Neutrophil (primary cell): ENCODE measurements at regions not wholly inside any gene's neighbourhood (a gene's known extent, or its start where the extent isn't known, plus 50 kb on each side); places are given as distances from the start of the nearest gene placed in this dataset.

Source experiments
- H3K27ac ChIP-seq: fragments of 200-600 bp; sonication (generic); 2 replicates; pipeline ENCODE4 v1.5.1; 2016; ENCODE audit warnings: mild to moderate bottlenecking, moderate library complexity
- H3K27me3 ChIP-seq: fragments of 200-600 bp; sonication (generic); 2 replicates; pipeline ENCODE4 v1.6.0; 2016; ENCODE audit warnings: mild to moderate bottlenecking
- H3K36me3 ChIP-seq: fragments of 200-600 bp; sonication (generic); 2 replicates; pipeline ENCODE4 v1.5.1; 2017
- H3K4me1 ChIP-seq, 2 experiments: fragments of 200-600 bp in 1 of 2; sonication (generic) in 1 of 2; 1 replicate in 1 of 2; 2 replicates in 1 of 2; pipeline versions ENCODE4 v1.5.1 to v1.6.1; 2013 to 2016; ENCODE audit warnings: low read depth in 1 of 2, low read length in 1 of 2, mild to moderate bottlenecking in 1 of 2, moderate library complexity in 1 of 2; ENCODE audit not compliant: control insufficient read depth in 1 of 2, insufficient read depth in 1 of 2
- H3K4me3 ChIP-seq, 2 experiments: fragments of 200-600 bp in 1 of 2; sonication (generic) in 1 of 2; 1 replicate in 1 of 2; 2 replicates in 1 of 2; pipeline ENCODE4 v1.5.1; 2013 to 2016; ENCODE audit warnings: low read depth in 1 of 2, low read length in 1 of 2, mild to moderate bottlenecking in 1 of 2, moderate library complexity in 1 of 2
- H3K9me3 ChIP-seq: fragments of 200-600 bp; sonication (generic); 2 replicates; pipeline ENCODE4 v1.5.1; 2016
- TF ChIP-seq, protein P1 (sequence below): fragments of 200-600 bp; sonication (generic); IDR thresholded peaks from 2 replicates; pipeline ENCODE4 v1.5.1; 2016; ENCODE audit warnings: antibody characterized with exemption

- H3K27me3 ChIP-seq = no peaks in the 10 kb centered on the region
- no peaks in the 10 kb centered on the region for H3K36me3 ChIP-seq
- no peaks in the 10 kb centered on the region for H3K9me3 ChIP-seq
- no peak overlapping the region for H3K4me3 ChIP-seq
- no peaks in the 10 kb centered on the region for H3K4me1 ChIP-seq
- no peak overlapping the region for H3K27ac ChIP-seq
- TF ChIP-seq, protein P1, sequence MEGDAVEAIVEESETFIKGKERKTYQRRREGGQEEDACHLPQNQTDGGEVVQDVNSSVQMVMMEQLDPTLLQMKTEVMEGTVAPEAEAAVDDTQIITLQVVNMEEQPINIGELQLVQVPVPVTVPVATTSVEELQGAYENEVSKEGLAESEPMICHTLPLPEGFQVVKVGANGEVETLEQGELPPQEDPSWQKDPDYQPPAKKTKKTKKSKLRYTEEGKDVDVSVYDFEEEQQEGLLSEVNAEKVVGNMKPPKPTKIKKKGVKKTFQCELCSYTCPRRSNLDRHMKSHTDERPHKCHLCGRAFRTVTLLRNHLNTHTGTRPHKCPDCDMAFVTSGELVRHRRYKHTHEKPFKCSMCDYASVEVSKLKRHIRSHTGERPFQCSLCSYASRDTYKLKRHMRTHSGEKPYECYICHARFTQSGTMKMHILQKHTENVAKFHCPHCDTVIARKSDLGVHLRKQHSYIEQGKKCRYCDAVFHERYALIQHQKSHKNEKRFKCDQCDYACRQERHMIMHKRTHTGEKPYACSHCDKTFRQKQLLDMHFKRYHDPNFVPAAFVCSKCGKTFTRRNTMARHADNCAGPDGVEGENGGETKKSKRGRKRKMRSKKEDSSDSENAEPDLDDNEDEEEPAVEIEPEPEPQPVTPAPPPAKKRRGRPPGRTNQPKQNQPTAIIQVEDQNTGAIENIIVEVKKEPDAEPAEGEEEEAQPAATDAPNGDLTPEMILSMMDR = no peak
Observed at GRCh38 chr7:113010377-113010776, 76.2 kb downstream of the GPR85 start.

DNA sequence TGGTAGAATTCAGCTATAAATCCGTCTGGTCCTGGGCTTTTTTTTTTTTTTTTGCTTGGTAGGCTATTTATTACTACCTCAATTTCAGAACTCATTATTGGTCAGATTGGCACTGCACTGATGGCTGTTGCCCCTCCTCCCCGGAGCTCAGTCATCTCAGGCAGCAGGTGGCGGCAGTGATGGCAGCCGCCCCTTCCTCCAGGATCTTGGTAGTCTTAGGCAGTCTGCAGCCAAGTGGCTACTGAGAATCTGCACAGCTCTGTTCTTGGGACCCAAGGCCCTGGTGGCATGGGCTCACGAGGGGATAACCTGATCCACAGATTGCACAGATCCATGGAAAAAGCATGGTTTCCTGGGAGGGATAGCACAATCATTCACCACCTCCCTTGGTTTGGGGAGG, 77.9 kb downstream of the GPR85 start:
- TF ChIP-seq, protein P1 = no peak
- no peak overlapping the region for H3K4me3 ChIP-seq
- no peaks in the 10 kb centered on the region for H3K27me3 ChIP-seq
- H3K4me1 ChIP-seq = no peaks in the 10 kb centered on the region
- H3K9me3 ChIP-seq = no peaks in the 10 kb centered on the region
- no peaks in the 10 kb centered on the region for H3K36me3 ChIP-seq
- no peak overlapping the region for H3K27ac ChIP-seq

- Histone ChIP-seq H3K4me1 (no peaks in the 10 kb centered on the region), H3K36me3 (no peaks in the 10 kb centered on the region), H3K4me3 (no peak overlapping the region), H3K27me3 (no peaks in the 10 kb centered on the region), H3K9me3 (no peaks in the 10 kb centered on the region), H3K27ac (no peak overlapping the region)
- TF ChIP-seq, protein P1 = no peak
Observed at GRCh38 chr7:113004726-113005454, 81.7 kb downstream of the GPR85 start.

- H3K4me1 ChIP-seq = no peaks in the 10 kb centered on the region
- H3K9me3 ChIP-seq = no peaks in the 10 kb centered on the region
- no peak overlapping the region for H3K27ac ChIP-seq
- H3K4me3 ChIP-seq = no peak overlapping the region
- TF ChIP-seq, protein P1 = no peak
- no peaks in the 10 kb centered on the region for H3K27me3 ChIP-seq
- H3K36me3 ChIP-seq = no peaks in the 10 kb centered on the region
Observed at GRCh38 chr7:113000316-113001020, 86.2 kb downstream of the GPR85 start.

GRCh38 chr7:112997831-112998230, 88.8 kb downstream of the GPR85 start:
- TF ChIP-seq, protein P1 = no peak
- H3K27me3 ChIP-seq = no peaks in the 10 kb centered on the region
- no peak overlapping the region for H3K27ac ChIP-seq
- H3K36me3 ChIP-seq = no peaks in the 10 kb centered on the region
- no peak overlapping the region for H3K4me3 ChIP-seq
- H3K9me3 ChIP-seq = no peaks in the 10 kb centered on the region
- no peaks in the 10 kb centered on the region for H3K4me1 ChIP-seq
